ENCODE measurements at regions not wholly inside any gene's neighbourhood (a gene's known extent, or its start where the extent isn't known, plus 50 kb on each side); places are given as distances from the start of the nearest gene placed in this dataset.

GRCh38 chr2:78020491-78020890 lies 498.3 kb upstream of the LRRTM4 start:
- DNase-seq (ENCODE audit: low read depth in 1 of 2, low spot score in 1 of 2) = no peak
- no peak for TF ChIP-seq REST (IDR thresholded peaks at IDR 0.05; ENCODE audit: insufficient replicate concordance, low read depth)
- TF ChIP-seq, protein P1, sequence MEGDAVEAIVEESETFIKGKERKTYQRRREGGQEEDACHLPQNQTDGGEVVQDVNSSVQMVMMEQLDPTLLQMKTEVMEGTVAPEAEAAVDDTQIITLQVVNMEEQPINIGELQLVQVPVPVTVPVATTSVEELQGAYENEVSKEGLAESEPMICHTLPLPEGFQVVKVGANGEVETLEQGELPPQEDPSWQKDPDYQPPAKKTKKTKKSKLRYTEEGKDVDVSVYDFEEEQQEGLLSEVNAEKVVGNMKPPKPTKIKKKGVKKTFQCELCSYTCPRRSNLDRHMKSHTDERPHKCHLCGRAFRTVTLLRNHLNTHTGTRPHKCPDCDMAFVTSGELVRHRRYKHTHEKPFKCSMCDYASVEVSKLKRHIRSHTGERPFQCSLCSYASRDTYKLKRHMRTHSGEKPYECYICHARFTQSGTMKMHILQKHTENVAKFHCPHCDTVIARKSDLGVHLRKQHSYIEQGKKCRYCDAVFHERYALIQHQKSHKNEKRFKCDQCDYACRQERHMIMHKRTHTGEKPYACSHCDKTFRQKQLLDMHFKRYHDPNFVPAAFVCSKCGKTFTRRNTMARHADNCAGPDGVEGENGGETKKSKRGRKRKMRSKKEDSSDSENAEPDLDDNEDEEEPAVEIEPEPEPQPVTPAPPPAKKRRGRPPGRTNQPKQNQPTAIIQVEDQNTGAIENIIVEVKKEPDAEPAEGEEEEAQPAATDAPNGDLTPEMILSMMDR (IDR thresholded peaks at IDR 0.05; ENCODE audit: insufficient read depth, low read length) = no peak

GRCh38 chr2:78023356-78023755 lies 501.2 kb upstream of the LRRTM4 start:
- no peaks in the 10 kb centered on the region for H3K27me3 ChIP-seq (ENCODE audit: insufficient read depth, poor library complexity, severe bottlenecking)
- TF ChIP-seq REST (IDR thresholded peaks at IDR 0.05; ENCODE audit: insufficient replicate concordance, low read depth) (no peak), POLR2AphosphoS5 (IDR thresholded peaks at IDR 0.05; ENCODE audit: low read depth) (no peak), GABPA (IDR thresholded peaks at IDR 0.05; ENCODE audit: low read depth) (no peak)
- no peak for DNase-seq (ENCODE audit: low read depth in 1 of 2, low spot score in 1 of 2)
- no peak overlapping the region for H3K4me3 ChIP-seq (replicated peaks; ENCODE audit: insufficient read depth, low read length)
- H3K27ac ChIP-seq (replicated peaks) = no peak overlapping the region

More at GRCh38 chr2:78020491-78020890, 498.3 kb upstream of the LRRTM4 start:
- Histone ChIP-seq H3K27ac (replicated peaks) (no peak overlapping the region), H3K4me3 (replicated peaks; ENCODE audit: insufficient read depth, low read length) (no peak overlapping the region), H3K27me3 (ENCODE audit: insufficient read depth, poor library complexity, severe bottlenecking) (no peaks in the 10 kb centered on the region)

- Histone ChIP-seq H3K27ac (replicated peaks) (no peak overlapping the region), H3K4me3 (replicated peaks; ENCODE audit: insufficient read depth, low read length) (no peak overlapping the region), H3K27me3 (ENCODE audit: insufficient read depth, poor library complexity, severe bottlenecking) (no peaks in the 10 kb centered on the region)
- no peak for DNase-seq (ENCODE audit: low read depth in 1 of 2, low spot score in 1 of 2)
- no peak for TF ChIP-seq POLR2AphosphoS5 (IDR thresholded peaks at IDR 0.05; ENCODE audit: low read depth)
- TF ChIP-seq GABPA (IDR thresholded peaks at IDR 0.05; ENCODE audit: low read depth) = no peak
- no peak for TF ChIP-seq SPI1 (IDR thresholded peaks at IDR 0.05; ENCODE audit: borderline replicate concordance, low read depth)
- TF ChIP-seq REST (IDR thresholded peaks at IDR 0.05; ENCODE audit: insufficient replicate concordance, low read depth) = no peak
- TF ChIP-seq, protein P1 (IDR thresholded peaks at IDR 0.05; ENCODE audit: insufficient read depth, low read length) = no peak
Observed at GRCh38 chr2:78024996-78025395, 502.8 kb upstream of the LRRTM4 start.
